ENCODE measurements at regions not wholly inside any gene's neighbourhood (a gene's known extent, or its start where the extent isn't known, plus 50 kb on each side); places are given as distances from the start of the nearest gene placed in this dataset.

DNA sequence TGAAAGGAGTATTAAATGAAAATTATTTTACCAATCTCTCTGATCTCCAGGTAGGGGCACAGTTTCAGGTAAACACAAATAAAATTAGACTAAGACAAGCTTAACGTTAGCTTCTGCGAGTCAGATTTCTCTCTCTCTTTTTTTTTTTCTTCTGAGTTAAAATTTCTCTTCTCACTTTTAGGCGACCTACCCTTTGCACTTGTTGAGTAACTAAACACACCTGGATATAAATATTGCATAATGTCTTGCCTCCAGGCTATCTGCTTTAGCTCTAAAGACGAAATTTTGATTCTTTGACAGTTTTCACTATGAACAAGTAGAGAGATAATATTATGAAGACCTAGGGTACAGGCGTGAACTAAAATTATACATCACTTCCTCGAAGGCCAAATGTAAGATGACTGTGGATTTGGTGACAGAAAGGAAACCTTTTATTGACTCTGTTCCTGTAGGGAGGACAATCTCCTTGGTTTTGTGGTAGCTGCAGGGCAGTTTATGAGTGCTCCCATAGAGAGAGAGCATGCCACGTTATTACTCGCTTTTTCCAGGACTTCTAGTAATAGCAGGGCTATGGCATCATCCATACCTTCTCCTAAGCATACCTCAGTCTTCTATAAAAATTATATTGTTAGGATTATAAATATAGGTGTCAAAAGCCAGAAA is 303.8 kb upstream of the NEGR1 start:
- H3K79me2 ChIP-seq (replicated peaks; ENCODE audit: insufficient read depth, low read length), result no peaks in the 10 kb centered on the region
- TF ChIP-seq RAD21 (conservative IDR thresholded peaks at IDR 0.05) (no peak), EZH2 (IDR thresholded peaks at IDR 0.05; ENCODE audit: borderline replicate concordance, insufficient read depth, low read length, poor library complexity, severe bottlenecking) (no peak), TAF1 (IDR thresholded peaks at IDR 0.05; ENCODE audit: low read depth) (no peak)
- TF ChIP-seq, protein P1, sequence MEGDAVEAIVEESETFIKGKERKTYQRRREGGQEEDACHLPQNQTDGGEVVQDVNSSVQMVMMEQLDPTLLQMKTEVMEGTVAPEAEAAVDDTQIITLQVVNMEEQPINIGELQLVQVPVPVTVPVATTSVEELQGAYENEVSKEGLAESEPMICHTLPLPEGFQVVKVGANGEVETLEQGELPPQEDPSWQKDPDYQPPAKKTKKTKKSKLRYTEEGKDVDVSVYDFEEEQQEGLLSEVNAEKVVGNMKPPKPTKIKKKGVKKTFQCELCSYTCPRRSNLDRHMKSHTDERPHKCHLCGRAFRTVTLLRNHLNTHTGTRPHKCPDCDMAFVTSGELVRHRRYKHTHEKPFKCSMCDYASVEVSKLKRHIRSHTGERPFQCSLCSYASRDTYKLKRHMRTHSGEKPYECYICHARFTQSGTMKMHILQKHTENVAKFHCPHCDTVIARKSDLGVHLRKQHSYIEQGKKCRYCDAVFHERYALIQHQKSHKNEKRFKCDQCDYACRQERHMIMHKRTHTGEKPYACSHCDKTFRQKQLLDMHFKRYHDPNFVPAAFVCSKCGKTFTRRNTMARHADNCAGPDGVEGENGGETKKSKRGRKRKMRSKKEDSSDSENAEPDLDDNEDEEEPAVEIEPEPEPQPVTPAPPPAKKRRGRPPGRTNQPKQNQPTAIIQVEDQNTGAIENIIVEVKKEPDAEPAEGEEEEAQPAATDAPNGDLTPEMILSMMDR (IDR thresholded peaks at IDR 0.05; ENCODE audit: poor library complexity, severe bottlenecking), result no peak
- TF ChIP-seq, protein P2, sequence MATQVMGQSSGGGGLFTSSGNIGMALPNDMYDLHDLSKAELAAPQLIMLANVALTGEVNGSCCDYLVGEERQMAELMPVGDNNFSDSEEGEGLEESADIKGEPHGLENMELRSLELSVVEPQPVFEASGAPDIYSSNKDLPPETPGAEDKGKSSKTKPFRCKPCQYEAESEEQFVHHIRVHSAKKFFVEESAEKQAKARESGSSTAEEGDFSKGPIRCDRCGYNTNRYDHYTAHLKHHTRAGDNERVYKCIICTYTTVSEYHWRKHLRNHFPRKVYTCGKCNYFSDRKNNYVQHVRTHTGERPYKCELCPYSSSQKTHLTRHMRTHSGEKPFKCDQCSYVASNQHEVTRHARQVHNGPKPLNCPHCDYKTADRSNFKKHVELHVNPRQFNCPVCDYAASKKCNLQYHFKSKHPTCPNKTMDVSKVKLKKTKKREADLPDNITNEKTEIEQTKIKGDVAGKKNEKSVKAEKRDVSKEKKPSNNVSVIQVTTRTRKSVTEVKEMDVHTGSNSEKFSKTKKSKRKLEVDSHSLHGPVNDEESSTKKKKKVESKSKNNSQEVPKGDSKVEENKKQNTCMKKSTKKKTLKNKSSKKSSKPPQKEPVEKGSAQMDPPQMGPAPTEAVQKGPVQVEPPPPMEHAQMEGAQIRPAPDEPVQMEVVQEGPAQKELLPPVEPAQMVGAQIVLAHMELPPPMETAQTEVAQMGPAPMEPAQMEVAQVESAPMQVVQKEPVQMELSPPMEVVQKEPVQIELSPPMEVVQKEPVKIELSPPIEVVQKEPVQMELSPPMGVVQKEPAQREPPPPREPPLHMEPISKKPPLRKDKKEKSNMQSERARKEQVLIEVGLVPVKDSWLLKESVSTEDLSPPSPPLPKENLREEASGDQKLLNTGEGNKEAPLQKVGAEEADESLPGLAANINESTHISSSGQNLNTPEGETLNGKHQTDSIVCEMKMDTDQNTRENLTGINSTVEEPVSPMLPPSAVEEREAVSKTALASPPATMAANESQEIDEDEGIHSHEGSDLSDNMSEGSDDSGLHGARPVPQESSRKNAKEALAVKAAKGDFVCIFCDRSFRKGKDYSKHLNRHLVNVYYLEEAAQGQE (IDR thresholded peaks at IDR 0.05; ENCODE audit: borderline replicate concordance), result no peak
- H3K4me3 ChIP-seq (ENCODE audit: low read length), result no peak overlapping the region
- no peaks in the 10 kb centered on the region for H4K20me1 ChIP-seq (ENCODE audit: insufficient read depth)
- H3K9ac ChIP-seq (ENCODE audit: low read length), result no peak overlapping the region
- no peaks in the 10 kb centered on the region for H3F3A ChIP-seq (ENCODE audit: insufficient read depth, low read length, poor library complexity, severe bottlenecking)
- H3K36me3 ChIP-seq (ENCODE audit: insufficient read depth, low read length), result no peaks in the 10 kb centered on the region
- no peaks in the 10 kb centered on the region for H3K9me2 ChIP-seq (ENCODE audit: insufficient read depth, low read length)
- H3K27me3 ChIP-seq (ENCODE audit: insufficient read depth, low read depth, low read length), result no peaks in the 10 kb centered on the region
- no peaks in the 10 kb centered on the region for H3K9me3 ChIP-seq (ENCODE audit: low read length)
- no peak overlapping the region for H3K4me2 ChIP-seq (ENCODE audit: low read length)
- H2AFZ ChIP-seq (ENCODE audit: low read depth, low read length), result no peak overlapping the region
- H3K27ac ChIP-seq (ENCODE audit: low read length), result no peak overlapping the region

DNA sequence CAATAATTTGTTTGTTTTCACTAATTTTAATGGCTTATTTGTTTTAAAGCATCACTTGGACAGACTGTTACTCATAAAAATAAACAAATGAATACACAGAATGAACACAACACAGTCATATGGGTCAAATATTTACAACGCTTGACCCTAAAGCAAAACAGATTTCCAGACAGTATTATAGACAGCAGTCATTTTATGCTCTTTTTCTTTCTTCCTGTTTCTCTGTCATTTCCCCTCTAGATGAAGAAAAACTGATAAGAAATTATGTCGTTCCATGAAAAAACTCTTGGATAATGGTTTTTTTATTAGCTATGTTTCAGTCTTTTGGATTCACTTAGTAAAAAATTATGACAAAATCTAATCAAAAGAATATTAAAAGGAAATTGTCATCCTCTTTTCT is 297.3 kb upstream of the NEGR1 start:
- H3K9ac ChIP-seq (ENCODE audit: low read length), result no peak overlapping the region

More for the DNA sequence above, 297.3 kb upstream of the NEGR1 start:
- Histone ChIP-seq H3K27ac (ENCODE audit: low read length) (no peak overlapping the region), H3K27me3 (ENCODE audit: insufficient read depth, low read depth, low read length) (no peaks in the 10 kb centered on the region), H3K36me3 (ENCODE audit: insufficient read depth, low read length) (no peaks in the 10 kb centered on the region), H3K79me2 (replicated peaks; ENCODE audit: insufficient read depth, low read length) (no peaks in the 10 kb centered on the region), H3F3A (ENCODE audit: insufficient read depth, low read length, poor library complexity, severe bottlenecking) (no peaks in the 10 kb centered on the region), H3K4me2 (ENCODE audit: low read length) (no peak overlapping the region), H4K20me1 (ENCODE audit: insufficient read depth) (no peaks in the 10 kb centered on the region), H2AFZ (ENCODE audit: low read depth, low read length) (no peak overlapping the region), H3K9me3 (ENCODE audit: low read length) (no peaks in the 10 kb centered on the region), H3K9me2 (ENCODE audit: insufficient read depth, low read length) (no peaks in the 10 kb centered on the region), H3K4me3 (ENCODE audit: low read length) (no peak overlapping the region)
- TF ChIP-seq EZH2 (IDR thresholded peaks at IDR 0.05; ENCODE audit: borderline replicate concordance, insufficient read depth, low read length, poor library complexity, severe bottlenecking) (no peak), SMC3 (conservative IDR thresholded peaks at IDR 0.05; ENCODE audit: poor library complexity) (no peak), POLR2AphosphoS5 (IDR thresholded peaks at IDR 0.05) (no peak), RAD21 (conservative IDR thresholded peaks at IDR 0.05) (no peak), MXI1 (conservative IDR thresholded peaks at IDR 0.05; ENCODE audit: poor library complexity, severe bottlenecking) (no peak), TAF1 (IDR thresholded peaks at IDR 0.05; ENCODE audit: low read depth) (no peak), EP300 (conservative IDR thresholded peaks at IDR 0.05; ENCODE audit: poor library complexity, severe bottlenecking) (no peak)
- TF ChIP-seq, protein P2 (IDR thresholded peaks at IDR 0.05; ENCODE audit: borderline replicate concordance), result no peak
- TF ChIP-seq, protein P1 (IDR thresholded peaks at IDR 0.05; ENCODE audit: poor library complexity, severe bottlenecking), result no peak
